ENCODE measurements at regions not wholly inside any gene's neighbourhood (a gene's known extent, or its start where the extent isn't known, plus 50 kb on each side); places are given as distances from the start of the nearest gene placed in this dataset.

DNA sequence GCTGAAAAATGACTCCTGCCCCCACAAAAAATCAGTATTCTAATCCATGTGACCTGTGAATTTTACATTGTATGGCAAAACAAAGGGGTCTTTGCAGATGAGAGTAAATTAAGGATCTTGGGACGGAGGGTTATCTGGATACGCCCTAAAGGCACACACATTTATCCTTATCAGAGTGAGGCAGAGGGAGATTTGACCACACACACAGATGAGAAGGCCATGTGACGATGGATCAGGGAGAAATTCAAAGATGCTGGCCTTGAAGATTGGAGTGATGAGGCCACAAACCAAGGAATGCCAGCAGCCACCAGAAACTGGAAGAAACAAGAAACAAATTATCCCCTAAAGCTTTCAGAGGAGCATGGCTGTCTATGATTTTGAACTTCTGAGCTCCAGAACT lies 288.5 kb downstream of the XXYLT1 start:
- DNase-seq = no peak

DNA sequence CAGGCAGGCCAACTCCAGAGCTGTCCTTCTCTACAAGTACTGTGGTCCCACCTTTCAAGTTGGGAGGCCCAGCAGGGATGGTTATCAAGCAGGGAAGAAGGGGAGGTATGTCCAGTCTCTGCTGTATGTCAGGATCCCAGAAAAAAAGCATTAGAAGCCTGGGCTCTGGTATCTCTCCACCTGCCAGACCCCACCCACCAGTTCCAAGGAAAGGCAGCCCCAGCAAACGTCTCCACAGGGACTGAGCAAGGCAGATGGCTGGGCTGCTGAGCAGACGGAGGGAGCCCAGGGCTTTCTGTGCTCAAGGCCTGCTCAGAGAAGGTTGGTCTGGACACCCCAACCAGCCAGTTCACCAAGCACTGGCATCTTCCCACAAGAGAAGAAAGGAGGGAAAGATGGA lies 287.8 kb downstream of the XXYLT1 start:
- DNase-seq = no peak

DNA sequence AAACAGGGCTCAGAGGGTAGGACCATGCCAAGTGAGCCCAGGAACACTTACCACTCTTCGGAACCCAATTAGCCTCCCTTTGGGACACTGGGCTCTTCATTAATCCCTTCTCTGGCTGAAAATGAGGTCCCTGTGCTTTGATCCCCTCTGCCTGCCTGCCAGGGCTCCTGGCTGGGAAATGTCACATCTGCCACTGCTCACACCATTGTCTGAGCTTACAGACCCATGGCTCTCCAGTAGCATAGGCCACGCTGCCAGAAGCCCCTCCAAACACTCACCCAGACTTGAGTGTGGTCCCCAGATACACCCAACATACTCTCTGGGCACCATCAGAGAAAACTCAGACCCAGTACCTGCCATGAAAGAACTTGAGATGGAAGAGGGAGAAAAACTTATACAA lies 287.3 kb downstream of the XXYLT1 start:
- DNase-seq = no peak

DNA sequence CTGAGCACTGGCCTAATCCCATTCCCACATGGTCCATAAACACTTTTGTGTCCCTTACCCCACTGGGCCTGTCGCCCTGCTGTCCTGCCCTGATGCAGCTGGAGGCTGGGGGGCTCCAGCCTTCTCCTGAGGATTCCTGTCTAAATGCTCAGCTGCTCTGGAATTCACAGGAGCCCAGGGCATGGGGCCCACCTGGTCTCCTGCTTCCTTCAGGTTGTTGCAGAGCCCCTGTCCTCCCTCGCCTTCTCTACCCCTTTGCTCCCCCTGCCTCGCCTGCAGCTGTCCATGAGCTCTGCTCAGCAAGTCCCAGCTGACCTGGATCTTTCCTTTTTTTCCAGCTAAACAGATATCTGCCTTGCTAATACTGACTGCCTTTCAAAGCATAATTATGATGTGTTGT lies 286.9 kb downstream of the XXYLT1 start:
- no peak for DNase-seq

DNA sequence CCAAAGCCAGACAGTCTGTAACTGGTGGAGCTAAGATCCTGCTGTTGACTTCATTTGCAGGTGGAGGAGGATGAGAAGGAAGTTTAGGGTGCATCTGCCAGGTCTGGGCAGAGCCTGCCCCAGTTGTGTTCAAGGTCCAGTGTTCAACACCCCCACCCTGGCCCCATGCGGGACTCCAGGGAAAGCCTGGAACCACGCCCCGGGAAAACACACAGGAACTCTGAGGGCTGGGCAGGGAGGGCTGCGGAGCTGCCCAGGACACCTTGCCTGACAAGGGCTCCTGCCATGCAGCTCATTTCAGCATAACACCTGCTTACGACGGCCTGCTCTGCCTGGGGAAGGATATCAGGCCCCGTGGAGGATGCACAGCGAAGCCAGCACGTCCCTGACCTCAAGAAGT lies 286.3 kb downstream of the XXYLT1 start:
- no peak for DNase-seq

DNA sequence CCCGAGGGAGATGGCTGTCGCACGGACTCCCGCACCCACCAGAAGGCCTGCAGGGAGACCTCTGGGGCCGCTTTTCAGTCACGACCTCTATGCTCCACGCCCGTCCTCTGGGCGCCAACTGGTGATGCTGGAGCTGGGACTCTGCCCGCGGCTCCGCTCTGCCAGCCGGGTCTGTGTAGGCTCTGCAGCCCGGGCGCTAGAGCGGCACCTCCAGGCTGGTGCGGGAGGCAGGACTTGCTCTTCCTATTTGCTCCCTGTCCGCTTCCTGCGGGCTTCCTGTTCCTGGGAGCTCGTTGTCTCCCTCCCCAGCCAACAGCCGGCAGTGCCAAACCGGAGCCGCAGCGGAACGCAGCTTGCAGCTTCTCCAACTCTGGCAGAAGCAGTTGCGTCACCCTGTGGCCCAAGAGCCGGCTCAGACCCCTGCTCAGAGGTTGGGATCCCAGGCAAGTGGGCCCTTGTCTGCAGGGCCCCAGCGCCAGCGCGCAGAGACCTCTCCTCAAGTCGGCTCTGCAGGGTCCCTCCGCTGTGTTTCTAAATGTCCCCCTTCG lies 285.9 kb downstream of the XXYLT1 start:
- DNase-seq = no peak

DNA sequence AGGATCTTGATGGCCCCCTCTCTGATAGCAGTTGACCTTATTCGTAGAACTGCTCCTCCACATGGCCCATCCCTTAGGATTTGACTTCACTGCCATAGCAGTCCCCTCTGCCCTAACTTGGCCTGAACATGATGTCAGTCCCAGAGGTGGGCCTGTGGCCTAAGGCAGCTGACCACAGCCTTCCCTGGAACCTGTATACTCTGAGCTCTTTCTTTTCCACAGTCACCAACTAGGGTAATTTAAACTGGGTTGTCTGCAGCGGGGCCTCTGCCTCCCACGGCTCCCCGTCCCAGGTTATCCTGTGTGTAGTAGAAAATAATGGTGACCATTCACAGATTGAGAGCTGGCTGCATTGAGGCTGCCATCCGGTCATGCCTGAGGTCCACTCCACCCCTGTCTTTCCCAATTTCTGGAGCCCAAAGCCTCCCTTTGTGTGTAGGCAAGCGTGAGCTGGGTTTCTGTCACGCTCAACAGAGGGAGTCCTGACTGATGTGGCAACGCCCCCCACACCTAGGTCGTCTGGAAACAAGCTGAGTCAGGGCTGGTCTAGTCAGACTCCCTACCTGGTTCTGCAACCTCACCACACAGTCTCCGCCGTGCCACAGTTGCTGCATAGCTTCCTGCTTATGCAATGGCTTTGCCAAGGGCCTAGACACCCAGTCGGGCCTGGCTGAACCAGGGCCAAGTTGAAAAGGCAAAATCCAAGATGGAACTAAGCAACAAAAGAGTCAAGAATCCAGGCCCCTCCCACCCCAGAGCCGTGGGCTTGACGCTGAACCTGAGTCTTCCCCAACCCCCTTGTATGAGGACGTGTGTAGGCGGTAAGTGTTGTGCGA lies 284.5 kb downstream of the XXYLT1 start:
- no peak for DNase-seq

DNA sequence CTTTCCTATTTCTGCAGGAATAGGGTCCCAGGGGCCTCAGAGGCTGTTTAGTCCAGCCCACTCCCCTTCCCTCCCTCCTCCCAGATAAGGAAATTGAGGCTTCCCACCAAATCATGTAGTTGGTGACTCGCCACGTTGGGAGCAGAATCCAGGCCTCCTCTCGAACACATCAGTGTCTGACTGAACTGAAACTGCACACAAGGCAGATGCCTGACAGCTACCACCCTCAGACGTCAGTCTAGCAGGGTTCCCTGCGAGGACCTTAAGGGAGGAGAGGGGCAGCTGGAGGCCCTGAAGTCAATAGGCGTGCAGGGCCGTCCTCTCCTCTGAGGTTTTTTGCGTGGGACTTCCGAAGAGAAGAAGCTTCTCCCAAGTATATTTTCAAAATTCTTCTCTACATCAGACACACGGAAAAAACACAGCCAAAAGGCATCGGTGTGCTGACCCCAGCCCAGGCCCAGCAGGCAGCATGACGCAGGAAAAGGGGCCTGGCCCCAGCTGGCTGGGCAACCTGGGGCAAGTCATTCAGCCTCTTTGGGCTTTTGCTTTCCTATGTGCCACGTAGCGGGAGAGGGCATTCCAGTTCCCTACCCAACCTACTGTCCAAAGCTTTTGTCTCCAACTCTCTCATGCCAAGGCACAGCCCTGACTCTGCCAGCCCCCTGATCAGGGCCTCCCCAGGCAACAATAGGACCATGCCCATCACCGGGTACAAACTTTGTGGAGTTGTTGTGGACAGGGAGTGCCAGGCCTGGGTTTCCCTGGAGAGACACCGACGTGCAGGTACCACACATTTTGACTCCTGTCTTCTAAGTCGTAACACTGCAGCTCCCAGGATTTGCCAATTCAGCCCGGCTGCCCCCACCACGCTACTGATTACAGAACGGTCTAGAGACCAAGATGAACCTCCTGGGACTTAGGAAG lies 283.1 kb downstream of the XXYLT1 start:
- DNase-seq = no peak

DNA sequence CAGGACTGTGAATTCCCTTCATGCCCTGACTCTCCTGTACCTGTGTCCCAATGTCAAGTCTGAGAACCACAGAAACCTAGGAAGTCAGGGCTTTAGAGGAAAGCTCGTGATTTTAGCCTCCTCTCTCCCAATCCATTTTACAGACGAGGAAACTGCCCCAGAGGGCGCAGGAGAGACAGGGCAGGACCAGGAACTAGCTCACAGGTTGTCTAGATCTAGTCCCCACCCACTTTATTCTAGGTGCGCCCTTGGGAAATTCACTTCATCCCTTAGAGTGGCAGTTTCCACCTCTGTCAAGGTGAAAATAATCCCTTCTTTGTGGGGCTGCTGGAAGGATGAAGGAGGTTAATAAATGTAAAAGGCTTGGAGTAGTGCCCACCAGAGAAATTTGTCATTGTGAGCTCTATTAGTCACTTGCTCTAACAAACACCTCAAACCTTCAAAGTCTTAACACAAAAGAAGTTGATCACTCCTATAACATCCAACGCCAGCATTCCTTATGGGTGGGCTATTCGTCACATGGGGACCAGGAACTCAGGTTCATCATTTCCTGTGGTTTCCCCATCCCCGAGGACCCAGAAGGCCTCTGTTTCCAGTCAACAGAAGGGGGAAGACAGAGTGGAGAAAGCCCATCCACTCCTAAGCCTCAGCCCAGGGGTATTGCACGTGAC lies 282.3 kb downstream of the XXYLT1 start:
- DNase-seq = no peak

DNA sequence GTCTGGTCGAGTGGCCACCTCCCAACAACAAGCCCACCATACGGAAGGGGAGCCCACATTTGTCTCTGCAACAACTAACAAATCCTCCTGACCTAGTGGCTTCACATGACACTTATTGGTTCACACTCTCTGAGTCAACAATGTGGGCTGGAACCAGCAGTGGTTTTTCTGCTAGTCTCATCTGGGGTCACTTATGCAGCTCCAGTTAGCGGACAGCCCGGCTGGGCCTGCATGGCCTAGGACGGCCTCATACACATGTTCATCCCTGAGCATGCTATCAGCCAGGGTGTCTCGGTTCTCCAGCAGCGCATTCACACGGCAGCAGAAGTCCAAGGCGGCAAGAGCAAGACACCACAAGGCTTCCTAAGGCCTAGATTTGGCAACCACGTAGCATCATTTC lies 281.7 kb downstream of the XXYLT1 start:
- DNase-seq = no peak

DNA sequence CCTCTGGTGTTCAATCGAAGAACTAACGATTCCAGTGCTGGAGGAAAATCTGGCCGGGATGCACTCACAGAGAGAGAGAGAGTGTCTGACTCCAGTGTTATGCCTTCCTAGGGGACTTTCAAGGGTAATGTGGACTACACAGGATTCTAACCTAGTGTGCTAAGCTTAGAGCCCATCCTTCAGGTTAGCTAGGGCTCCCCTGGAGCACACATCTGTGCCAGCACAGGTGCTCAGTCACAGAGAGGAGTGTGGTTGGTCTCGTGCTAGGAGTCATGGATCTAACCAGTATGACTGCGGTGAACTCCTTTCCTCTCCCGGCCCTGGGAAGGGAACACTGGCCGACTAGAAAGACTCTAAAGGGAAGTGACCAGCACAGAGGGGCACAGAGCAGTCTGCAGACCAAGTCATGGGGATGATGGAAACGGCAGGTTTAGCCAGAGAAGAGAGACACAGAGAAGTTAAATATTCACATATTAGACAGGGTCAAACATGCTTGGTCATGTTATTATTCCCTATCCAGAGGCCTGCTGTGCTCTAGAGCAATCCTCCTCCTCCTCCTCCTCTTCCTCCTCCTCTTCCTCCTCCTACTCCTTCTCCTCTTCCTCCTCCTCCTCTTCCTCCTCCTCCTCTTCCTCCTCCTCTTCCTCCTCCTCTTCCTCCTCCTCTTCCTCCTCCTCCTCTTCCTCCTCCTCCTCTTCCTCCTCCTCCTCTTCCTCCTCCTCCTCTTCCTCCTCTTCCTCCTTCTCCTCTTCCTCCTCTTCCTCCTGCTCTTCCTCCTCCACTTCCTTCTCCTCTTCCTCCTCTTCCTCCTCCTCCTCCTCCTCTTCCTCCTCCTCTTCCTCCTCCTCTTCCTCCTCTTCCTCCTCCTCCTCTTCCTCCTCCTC lies 280.3 kb downstream of the XXYLT1 start:
- no peak for DNase-seq

DNA sequence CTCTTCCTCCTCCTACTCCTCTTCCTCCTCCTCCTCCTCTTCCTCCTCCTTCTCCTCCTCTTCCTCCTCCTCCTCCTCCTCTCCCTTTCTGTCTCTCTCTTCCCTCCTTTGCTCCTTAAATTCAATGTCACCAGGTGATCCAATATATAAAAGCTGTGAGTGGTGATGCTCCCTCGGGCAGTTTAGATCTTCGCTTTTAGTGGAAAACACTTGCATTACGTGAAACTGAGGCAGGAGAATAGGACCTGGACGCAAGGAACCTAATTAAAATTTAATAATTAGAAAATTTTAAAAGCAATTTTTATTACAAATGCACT lies 279.7 kb downstream of the XXYLT1 start:
- DNase-seq = no peak

DNA sequence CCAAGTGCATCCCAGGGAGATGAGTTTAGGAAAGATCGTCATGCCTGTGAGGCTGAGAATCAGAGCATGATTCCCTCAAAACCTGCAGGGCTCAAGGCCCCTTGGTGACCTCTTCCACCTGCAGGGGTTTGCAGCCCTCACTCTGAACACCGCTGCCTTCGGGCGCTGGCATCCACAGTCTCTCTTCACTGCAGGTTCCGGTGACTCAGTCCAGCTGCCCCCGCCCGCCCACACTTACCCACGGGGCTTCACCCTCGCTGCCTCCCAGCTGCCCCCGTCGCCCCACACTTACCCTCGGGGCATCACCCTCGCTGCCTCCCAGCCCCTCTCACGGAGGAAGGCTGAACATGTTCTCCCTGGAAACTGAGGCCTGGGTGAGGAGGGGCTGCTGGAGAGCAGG lies 277.1 kb downstream of the XXYLT1 start:
- DNase-seq = no peak

DNA sequence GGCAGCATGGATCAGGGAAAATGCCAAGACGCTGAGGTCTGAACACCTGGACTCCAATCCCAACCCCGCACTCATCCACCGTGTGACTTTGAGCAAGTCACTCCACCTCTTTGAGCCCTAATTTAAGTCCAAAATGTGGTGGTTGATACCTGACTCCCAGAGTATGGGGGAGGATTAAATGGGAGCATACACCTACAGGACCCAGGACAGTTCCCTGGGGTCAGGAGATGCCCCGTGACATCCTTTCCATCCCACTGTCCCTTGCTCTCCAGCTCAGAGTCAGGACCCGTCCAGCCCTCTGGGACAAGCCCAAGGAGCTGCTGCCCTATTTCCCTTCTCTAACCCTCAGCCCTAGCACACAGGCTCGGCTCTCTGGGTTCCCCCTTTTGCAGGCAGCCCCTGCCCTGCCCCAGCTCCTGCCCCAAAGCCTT lies 276.4 kb downstream of the XXYLT1 start:
- DNase-seq = no peak

DNA sequence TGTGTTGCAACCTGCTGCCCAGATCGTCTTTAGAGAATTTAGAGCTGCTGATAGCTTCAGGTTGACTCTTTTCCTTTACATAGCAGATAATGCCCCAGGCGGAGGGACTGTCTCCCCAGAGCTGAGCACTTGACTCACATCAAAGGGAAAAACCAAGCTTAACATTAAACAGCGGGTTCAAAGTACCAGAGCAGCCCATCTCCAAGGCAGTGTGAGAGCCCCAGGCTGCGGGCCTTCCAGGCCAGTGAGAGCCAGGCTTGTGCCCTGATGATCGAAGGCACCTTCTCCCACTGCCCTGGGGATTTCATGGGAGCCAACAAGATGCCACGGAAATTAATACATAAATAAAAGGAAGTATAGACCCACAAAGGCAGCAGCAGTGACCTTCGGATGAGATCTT lies 275.6 kb downstream of the XXYLT1 start:
- DNase-seq = no peak

DNA sequence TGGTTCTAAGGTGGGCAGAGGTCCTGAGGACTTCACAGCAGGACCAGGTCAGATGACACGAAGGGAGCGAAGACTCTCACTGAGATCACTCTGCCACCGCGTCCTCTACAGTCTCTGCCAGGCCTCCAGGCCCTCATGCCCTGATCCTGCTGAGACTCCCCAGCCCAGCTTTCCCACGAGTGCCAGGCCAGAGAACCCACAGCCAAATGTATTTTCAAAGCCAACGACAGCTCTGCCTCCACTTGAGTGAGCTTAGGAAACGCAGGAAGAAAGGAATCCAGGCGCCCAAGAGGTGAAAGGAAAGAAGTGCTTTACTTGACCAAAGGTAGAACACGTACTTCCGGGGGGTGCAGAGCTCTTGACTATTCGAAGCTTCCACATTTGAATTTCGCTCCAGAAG lies 275.0 kb downstream of the XXYLT1 start:
- DNase-seq = no peak

DNA sequence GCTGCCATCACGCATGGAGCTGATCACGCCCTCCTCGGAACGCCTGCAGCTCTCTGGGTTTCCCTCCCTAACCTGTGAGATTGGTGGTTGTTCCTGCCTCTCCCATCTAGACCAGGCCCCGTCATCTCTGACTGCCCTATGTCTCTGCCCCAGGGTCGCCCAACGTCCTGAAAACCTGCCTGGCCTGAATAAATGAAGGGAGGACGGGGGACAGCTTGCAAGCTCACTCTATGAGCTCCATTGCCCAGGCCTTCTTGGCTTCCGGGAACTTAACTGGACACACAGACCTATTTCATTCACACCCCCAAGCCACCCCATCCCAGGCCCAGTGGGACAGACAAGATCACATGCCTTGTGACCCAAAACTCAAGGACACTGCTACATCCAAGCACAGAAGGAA lies 274.2 kb downstream of the XXYLT1 start:
- DNase-seq = no peak

DNA sequence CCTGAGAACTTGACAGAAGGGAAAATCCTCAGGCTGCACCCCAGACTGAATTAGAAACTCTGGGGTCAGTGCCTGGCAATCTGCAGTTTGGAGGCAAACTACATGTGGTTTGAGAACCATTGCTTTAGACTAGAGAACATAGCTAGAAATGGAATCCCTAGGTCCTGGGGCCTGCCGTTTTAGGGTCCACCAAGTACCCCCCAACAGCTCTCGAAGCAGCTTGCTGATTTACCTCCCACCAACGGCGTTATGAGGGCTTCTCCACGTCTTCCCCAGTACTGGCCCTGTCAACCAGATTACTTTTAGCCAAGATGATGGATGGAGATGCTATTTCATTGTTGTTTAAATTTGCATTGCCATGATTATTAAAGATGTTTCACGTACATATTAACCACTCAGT lies 272.5 kb downstream of the XXYLT1 start:
- no peak for DNase-seq

DNA sequence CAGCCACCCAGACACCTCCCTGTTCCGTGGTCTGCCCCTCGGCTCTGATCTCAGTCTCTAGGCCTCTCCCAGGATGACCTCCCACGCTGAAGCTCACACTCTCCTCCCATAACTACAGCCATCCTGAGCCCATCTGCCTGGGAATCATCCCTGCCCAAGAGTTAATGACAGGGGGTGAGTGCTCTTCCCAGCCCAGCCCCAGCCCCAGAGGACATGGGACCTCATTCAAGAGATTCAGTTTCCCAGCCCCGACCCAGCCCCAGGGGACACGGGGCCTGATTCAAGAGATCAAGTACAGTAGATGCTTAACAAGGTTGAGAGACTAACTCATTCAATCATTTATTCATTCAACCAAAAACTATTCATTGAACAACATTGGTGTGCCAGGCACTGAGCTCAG lies 272.0 kb downstream of the XXYLT1 start:
- no peak for DNase-seq

DNA sequence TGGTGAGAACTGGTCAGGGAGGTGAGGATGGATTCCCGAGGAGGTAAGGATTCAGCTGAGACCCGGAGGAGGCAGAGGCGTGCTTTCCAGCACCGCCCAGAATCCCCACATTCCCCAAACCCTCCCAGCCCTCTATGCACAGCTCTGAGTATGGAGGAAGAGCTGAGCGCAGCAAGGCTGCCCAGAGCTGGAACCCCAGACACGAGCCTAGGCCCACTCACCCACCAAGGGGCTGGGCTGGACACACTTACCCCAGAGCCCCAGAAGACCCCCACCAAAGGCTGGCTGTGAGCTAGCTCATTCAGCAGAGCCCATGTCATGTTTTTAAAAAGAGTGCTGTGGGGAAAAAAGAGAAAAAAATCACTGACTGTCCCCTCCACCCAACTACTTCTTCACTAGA lies 271.5 kb downstream of the XXYLT1 start:
- no peak for DNase-seq

DNA sequence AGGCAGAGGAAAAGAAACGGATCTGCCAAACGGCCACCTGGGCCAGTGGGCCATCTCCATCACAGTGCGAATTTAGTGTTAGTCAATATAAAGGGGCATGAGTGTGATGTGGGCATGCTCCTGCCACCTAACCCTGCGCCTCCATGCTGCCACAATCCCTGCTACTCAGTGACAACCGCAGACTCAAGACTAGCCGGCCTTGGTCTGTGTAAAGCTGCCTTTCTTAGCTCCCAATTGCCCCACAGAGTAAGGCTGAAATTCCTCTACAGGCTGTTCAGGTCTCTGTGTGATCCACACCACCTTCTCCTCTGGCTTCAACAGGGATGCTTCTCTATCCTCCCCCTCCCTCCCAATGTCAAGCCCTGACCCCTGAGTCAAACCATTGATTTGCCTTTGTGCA lies 269.7 kb downstream of the XXYLT1 start:
- no peak for DNase-seq

Data from NCI-H345 (cell line).